ENCODE measurements at regions not wholly inside any gene's neighbourhood (a gene's known extent, or its start where the extent isn't known, plus 50 kb on each side); places are given as distances from the start of the nearest gene placed in this dataset.
"Not testable (repeated sequence)": the region's sequence is repeated elsewhere in the genome, so short reads cannot be mapped to it uniquely, and the experiment has no call there.

DNA sequence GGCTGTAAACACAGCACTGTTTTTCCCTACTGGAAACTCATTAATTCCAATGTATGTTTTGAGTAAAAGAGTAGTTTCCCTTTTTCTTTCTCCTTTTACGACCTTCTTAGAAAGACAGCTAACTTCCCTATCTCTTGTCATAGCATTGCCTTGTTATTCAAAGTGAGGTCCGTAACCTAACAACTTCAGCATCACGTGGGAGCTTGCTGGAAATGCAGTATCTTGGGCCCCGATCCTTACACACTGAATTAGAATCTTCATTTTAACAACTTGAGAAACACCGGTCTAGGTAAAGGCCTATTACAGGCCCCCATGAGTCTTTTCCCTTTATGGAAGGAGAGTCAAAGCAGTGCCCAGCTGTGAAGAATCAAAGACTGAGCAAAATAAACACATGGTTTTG, 230.7 kb upstream of the PRKD1 start:
- no peak for DNase-seq (ENCODE audit: low read depth in 2 of 2)

DNA sequence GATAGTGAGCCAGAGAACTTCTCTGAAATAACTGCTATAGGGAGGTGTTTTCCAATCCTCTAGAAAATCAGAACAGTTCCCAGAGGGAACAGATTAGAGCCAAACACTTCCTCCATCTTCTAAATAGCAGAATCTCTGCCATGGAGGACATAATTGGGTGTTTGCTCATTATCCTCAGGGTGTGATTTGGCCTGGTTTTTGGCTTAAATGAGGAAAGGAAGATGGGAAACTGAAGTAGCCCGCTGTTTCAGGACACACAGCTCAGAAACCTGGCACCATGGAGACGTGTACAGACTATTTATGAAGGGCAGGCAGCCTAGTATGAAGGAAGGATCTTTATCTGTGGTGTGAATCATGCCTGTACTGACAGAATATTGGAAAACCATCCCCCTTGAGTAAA, 231.7 kb upstream of the PRKD1 start:
- no peak for DNase-seq (ENCODE audit: low read depth in 2 of 2)

DNA sequence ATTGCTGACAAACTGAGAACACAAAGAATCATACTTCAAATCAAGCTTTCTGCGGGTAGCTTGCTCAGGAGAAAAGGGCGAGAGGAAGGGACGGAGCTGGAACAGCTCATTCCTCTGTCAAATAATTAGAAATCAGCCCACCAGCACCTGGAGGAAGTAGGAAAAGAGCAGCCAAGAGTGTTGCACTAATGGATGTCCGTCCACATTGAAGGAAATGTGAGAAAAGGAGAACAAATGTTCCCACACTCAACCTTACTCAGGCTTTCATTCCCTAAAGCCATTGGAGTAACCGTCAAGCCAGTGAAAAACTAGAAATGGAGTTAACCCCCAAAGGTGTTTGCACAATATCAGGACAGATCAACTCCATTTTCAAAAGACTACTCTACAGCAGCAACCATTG, 233.0 kb upstream of the PRKD1 start:
- DNase-seq (ENCODE audit: low read depth in 2 of 2): no peak

DNA sequence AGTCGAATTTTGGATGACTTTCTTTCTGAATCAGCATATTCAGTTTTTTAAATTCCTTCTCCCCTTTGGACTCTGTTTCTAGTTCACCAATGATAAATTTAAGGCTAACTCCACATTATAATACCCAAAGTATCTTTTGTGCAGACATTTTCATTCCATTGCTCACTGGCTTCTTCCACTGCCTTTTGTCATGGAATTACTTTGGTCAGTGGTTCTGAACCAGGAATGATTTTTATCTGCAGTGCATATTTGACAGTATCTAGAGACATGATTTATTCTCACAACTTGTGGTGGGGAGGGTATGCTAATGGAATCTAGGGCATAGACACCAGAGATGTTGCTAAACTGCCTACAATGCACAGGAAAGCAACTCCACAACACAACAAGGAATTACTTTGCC, 234.4 kb upstream of the PRKD1 start:
- DNase-seq (ENCODE audit: low read depth in 2 of 2): no peak

DNA sequence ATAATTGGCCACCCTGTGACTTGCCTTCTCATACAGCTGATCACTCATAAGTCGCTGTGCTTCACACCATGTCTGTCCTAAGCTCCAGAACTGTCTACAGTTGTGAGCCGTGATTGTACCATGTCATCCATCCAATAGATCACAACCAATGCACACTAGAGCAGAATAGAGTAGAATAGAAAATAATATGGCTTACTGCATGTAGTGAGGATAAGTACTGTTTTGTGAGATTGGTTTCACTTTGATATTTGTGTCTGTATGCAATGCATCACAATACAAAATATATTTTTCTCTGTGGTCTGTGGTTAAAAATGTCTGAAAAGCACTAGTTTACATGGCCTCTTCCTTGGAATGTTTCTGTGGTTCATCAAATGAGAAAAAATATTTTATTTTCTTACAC, 237.6 kb upstream of the PRKD1 start:
- no peak for DNase-seq (ENCODE audit: low read depth in 2 of 2)

DNA sequence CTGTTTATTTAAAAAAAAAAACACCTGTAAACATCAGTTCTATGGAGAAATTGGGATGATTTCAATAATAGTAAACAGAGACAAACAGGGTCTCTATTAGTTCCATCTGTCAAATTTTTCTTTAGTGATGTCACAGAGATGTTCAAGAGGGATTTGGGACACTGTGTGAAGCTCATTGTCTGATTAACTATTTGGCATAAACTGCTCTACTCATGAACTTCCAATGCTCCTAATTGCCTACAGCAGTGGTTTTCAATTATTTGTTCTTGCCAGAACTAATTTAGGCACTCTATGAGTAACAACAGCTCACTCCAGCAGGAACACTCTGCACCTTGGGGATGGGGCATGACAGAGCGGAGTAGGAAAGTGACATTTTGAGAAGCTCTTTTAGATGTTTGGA, 250.1 kb upstream of the PRKD1 start:
- DNase-seq (ENCODE audit: low read depth in 2 of 2): no peak

DNA sequence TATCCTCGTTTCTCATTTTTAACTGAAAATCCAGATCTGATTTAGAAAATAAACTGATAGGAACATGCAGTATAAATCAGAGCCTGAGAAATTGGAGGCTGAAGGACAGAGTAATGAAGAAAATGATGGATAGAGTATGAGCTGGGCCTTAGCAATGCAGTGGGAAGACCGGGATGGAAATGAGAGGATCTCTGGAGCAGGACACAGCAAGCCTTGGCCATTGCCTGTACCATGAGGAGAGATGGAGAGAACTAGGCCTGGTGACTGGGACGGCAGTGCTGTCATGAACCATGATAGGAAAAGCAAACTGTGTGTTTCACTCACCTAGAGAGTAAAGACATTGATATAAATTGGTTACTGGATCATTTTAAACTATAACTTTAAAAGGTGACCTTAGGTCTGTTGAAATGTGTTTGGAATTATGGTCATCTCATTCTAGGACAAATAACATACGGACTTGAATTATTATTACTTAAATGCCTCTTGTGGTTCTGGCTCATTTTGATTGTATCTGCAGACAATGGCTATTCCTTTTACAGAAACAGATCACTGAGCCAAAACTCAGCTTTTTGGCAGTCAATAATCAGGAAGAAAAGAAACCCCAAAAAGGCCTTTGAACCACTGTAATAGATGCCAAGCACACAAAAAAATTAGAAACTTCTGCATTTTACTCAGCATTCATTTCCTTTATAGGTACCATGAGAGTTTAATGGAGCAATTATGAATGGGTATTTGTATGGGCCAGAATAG, 251.9 kb upstream of the PRKD1 start:
- DNase-seq (ENCODE audit: low read depth in 2 of 2): no peak

DNA sequence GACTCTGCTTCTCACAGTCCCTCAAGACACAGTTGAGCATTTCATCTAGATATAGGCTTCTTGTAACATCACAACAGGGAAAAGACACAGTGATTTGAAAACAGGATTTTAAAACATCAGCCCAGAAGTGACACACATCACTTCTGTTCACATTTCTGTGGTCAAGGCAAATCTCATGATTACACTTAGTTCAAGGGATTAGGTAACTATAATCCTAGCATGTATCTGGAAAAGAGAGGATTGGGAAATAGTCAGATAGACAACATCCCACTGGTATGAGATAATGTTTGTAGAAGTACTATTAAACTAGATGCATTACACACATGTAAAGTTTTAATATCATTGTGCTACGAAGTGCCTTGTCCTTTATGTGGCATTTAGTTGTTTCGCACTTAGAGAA, 252.6 kb upstream of the PRKD1 start:
- DNase-seq (ENCODE audit: low read depth in 2 of 2): no peak

DNA sequence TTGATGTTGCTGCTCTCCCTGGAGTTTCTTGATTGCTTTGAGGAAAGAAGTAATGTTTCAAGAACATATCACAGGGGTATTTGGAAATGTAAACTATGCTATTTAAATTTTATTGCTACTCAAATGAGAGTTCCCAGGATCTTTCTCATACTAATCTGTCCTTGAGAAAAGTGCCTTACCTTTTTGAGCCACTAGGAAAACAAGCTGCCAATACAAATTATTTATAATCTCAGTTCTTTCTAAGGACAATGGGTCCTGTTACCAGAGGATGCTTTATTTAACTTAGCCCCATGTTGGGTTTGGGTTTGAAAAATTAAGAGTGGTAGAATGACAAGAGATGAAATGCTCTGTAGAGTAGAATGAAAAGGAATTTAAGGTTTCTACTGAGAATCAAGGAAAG, 258.2 kb upstream of the PRKD1 start:
- no peak for DNase-seq (ENCODE audit: low read depth in 2 of 2)

DNA sequence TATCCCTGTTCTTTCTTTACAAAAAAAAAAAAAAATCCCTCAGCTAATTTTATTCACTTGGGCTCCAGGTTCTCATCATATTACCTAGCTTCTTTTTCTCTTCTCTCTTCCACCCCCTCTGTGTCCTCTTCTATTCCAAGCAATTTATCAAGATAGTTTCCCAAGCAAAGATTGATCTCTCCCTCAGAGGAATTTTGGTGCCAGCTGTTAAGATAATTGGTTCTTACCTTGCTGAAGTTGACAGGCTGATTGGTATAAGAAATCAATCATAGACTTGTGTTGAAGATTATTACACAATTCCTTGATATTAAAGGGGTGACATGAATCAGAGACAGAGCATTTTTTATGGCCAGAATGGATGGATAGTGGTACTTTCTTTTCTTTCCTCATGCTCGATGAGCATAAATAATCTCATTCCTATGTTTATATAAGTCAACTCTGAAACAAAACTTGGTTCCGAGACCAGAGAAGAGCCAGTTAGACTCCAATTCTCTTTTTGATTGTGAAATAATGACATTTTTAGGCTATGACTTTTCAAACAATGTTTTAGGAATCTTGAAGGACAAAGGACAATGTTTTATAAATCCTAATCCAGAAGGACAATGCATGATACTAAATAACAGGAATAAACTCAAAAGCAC, 264.1 kb upstream of the PRKD1 start:
- DNase-seq (ENCODE audit: low read depth in 2 of 2): no peak

DNA sequence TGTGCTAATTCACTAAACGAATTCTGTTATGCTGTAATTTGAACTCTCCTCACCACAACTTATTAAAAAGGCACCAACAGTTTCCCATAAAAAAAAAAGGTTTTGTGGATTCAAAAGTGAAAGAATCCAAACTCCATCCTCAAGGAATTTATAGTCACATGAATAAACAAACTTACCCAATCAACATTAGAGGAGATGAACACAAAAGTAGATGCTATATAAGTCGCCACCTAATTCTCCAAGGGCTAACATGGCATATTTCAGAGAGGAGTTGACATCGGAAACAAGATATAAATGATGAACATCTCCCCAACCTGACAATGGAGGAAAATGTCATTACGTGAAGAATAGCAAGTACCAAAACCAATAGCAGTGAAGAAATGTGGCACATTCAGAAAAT, 265.5 kb upstream of the PRKD1 start:
- DNase-seq (ENCODE audit: low read depth in 2 of 2): no peak

DNA sequence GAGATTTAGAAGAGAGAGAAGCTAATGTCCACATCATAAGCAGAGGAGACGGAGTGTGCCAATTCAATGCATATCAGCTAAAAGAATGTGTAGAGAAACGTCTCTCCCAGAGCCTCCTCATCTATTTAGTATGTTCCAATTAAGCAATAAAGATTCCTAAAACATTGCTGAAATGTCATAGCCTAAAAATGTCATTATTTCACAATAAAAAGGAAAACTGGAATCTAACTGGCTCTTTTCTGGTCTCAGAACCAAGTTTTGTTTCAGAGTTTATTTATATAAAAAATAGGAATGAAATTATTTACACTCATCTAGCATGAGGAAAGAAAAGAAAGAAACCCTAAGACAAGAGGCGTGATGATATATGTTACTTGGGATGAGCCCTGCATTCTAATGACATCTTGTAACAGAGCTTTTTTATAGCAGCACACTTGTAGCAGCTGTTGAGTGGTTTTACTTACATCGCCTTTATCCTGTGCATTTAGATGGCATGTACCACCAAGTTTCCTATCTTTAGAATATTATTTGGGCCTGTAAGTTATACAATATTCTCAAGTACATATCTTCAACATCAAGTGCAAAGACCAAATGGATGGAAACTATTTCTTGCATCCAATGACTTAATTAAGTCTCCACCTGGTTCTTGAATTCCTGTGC, 266.3 kb upstream of the PRKD1 start:
- DNase-seq (ENCODE audit: low read depth in 2 of 2): no peak

DNA sequence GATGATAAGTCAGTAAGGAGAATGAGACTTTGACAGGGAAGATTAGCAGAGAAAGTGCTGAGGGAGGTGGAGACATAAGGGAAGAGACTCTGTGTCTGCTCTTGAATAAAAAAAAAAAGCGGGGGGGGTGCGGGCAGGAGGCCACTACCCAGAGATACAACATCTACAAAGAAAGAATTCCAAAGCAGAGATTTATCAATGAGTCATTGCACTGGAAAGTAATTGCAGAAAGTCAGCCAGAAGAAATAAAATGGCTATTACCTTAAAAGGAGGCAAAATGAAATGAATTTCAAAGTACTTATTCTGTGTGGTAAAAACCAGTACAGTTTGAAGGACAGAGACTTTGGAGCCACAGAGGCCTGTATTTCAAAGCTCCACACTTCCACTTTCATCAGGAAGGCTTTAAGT, 267.1 kb upstream of the PRKD1 start:
- no peak for DNase-seq (ENCODE audit: low read depth in 2 of 2)

DNA sequence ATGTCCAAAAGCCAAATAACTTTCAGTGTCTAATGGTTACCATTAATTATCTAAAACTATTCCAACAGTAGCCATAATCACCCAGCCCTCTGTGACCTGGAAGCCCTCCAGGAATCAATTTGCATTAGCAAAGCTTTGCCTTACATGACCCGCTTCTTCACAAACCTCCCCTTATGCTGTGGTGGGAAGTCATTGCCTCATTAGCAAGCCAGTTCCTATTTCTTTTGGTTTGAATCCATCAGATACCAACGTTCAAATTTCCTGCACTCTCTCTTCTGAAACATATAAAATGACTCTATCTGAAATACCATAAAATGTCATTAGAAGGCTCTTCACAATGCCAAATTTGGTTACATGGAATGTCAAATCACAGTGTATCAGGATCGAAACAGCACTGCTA, 268.3 kb upstream of the PRKD1 start:
- DNase-seq (ENCODE audit: low read depth in 2 of 2): no peak

DNA sequence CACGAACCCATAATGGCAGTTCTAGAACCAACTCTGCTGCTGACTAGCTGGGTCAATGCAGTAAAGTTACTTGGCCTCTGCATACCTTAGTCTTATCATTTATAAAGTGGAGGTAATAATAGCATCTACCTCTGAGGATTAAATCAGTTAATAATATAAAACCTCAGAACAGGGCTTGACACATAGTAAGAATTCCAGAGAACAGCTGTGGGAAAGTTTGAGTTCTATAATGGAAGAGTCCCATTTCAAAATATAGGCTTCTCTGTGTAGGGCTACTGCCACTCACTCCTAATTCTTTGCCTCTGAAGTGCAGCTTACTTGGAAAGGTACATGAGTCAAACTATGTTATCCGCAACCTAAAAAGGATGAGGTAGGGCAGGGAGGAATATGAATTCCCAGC, 269.2 kb upstream of the PRKD1 start:
- DNase-seq (ENCODE audit: low read depth in 2 of 2): no peak

DNA sequence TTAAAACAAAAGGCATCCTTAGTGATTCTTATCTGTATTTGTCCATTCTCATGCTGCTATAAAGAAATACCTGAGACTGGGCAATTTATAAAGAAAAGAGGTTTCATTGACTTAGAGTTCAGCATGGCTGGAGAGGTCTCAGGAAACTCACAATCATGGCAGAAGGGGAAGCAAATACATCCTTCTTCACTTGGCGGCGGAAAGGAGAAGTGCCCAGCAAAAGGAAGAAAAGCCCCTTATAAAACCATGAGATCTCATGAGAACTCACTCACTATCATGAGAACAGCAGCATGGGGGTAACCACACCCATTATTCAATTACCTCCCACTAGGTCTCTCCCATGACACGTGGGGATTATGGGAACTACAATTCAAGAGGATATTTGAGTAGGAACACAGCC, 271.1 kb upstream of the PRKD1 start:
- not testable (repeated sequence) for DNase-seq (ENCODE audit: low read depth in 2 of 2)

DNA sequence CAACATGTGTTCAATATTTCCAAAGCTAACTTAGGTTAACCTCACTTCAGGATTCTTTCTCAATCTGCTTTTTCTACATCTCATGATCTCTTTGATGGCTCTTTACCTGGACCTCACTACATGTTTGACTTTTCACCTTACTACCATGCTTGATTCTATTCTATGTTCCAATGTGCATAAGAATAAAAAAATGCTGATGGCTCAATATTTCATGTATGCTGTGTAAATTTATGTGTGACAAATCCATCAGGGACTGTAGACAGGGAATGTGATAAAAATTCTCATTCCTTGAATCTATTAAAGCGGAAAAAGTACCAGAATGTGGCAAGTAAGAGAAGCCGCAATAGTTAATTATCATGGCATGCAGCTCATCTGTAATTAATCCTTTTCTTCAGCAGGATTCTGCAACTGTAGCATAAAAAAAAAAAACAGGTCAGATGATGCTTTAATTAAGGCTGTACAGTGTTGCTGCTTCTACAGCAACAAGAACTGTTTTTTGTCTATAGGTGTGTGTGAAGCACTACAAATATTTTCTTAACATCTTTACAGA, 276.9 kb upstream of the PRKD1 start:
- DNase-seq (ENCODE audit: low read depth in 2 of 2): no peak

DNA sequence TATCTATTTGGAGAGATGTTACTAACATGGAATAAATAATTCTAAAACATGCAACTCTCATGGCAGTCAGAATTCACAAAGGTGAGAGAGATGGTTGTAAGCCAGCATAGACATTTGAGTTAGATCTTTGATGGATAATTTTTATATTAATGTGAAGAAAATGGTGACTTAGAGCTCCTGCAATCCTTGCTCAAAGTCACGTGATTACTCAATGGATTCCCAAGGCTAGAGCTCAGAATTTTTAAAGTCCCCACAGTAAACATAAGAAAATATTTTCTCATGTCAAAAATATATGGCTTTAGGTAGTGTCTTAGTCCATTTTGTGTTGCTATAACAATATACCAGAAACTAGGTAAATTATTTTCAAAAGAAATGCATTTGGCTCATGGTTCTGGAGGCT, 281.5 kb upstream of the PRKD1 start:
- no peak for DNase-seq (ENCODE audit: low read depth in 2 of 2)

DNA sequence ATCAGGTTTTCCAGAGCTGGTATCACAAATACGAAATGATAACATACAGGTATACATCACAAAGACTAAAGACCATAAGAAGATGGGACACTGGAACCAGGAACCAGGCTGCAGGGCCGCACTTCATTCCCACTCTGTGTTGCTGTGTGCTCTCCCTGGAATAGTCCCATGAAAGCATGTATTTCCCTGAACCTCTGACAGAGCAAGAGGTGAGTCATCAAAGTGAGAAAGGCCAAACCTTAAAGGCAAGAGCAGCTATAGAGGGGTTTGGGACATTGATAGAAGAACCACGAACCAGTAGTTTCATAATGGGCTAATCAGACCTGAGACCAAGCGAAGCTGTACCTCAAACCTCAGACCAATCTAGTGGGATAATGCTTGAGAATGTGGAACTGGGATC, 283.0 kb upstream of the PRKD1 start:
- no peak for DNase-seq (ENCODE audit: low read depth in 2 of 2)

DNA sequence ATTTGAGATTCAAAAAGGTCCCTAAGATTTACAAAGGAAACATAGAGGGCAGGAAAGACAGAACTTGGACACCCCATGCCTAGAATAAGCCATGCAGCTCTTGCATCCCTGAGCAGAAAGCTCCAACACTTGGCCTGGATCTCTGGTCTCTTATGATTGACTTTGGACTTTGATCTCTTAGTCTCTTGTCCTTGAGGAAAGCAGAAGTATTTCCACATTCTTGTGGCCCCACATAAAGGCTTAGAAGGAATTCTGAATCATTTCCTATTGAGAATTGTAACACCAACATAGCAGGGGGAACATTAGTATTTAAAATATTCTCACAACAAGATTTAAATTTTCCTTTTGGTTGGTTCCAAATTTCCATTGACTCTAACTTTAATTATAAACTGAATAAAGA, 283.7 kb upstream of the PRKD1 start:
- no peak for DNase-seq (ENCODE audit: low read depth in 2 of 2)

DNA sequence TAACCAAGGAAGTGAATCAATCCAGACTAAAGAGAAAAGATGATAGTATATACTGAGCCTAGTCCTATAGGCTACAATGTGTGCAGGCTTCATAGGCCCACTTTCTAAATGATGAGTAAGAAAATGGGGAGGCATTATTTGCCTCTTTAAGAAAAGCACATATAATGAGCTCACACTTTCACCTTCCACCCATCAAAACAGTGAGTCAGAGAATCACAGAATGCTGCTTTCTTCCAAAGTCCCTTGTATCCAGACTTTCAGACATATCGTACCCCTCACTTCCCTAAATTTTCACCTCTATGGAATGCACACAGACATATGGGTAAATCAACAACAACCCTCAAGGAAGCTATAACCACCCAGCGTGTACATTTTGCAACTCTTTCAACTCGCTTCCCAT, 286.4 kb upstream of the PRKD1 start:
- DNase-seq (ENCODE audit: low read depth in 2 of 2): no peak

DNA sequence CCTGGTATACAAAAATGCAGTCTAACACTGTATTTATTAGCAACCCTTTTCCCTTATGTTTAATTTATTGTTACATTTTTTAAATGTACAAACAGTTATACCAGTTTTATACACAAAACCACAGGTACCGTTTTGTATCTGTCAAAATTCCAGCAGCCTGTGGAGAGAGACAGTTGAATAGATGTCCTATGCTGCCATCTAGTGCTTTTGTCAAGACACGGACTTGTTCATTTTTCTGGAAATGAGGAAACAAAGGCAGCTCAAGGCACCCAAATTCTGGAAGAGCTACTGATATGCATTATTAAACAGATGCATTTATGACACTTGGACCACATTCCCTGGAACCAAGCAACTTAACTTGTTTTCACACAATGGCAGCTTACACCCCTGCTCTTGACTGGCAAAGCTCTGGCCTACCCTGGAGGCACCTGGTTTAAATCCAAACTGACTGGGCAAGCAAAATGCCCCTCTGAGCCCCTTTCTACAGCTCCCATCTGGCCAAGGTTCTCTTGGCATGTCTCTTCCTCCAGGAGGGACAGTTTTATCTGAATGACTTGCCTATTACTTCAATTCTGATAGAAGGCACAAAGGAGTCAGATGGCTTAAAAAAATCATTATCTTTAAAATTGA, 286.9 kb upstream of the PRKD1 start:
- DNase-seq (ENCODE audit: low read depth in 2 of 2): no peak

DNA sequence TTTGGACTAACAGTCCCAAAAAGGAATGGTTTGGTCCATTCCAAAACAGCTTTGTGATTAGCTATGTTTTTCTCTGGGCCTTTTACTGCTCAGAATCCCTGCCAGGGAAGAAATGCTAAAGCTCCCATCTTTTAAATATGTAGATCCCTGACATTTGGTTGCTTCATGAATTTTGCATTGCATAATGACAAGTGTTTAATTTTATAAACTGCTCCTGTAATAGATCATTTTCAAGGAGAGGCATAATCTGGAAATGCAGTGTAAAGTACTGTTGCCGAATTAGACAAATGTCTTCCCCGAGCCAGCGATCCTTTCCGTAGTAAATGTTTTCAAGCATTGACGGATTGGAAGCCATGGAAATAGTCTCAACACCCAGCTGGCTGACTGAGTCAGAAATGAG, 291.3 kb upstream of the PRKD1 start:
- no peak for DNase-seq (ENCODE audit: low read depth in 2 of 2)

Measured in stimulated activated CD4-positive, alpha-beta T cell treated with anti-CD3 and anti-CD28 coated beads, Interleukin-12 subunit alpha, Interleukin-12 subunit beta, amount 100 ng/mL, for 24 hours (primary cell).